ENCODE measurements at regions not wholly inside any gene's neighbourhood (a gene's known extent, or its start where the extent isn't known, plus 50 kb on each side); places are given as distances from the start of the nearest gene placed in this dataset.
"Not testable (repeated sequence)": the region's sequence is repeated elsewhere in the genome, so short reads cannot be mapped to it uniquely, and the experiment has no call there.

- TF ChIP-seq, protein P1, sequence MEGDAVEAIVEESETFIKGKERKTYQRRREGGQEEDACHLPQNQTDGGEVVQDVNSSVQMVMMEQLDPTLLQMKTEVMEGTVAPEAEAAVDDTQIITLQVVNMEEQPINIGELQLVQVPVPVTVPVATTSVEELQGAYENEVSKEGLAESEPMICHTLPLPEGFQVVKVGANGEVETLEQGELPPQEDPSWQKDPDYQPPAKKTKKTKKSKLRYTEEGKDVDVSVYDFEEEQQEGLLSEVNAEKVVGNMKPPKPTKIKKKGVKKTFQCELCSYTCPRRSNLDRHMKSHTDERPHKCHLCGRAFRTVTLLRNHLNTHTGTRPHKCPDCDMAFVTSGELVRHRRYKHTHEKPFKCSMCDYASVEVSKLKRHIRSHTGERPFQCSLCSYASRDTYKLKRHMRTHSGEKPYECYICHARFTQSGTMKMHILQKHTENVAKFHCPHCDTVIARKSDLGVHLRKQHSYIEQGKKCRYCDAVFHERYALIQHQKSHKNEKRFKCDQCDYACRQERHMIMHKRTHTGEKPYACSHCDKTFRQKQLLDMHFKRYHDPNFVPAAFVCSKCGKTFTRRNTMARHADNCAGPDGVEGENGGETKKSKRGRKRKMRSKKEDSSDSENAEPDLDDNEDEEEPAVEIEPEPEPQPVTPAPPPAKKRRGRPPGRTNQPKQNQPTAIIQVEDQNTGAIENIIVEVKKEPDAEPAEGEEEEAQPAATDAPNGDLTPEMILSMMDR (conservative IDR thresholded peaks at IDR 0.05): no peak
- DNase-seq (ENCODE audit: low read depth, low spot score): no peak
- H3K27ac Mint-ChIP-seq (ENCODE audit: unreplicated experiment): no peak overlapping the region
- no peak overlapping the region for H3K4me3 Mint-ChIP-seq
- H3K27me3 Mint-ChIP-seq (ENCODE audit: low read depth): no peaks in the 10 kb centered on the region
- H3K9me3 Mint-ChIP-seq: peaks cover 11% of the 10 kb centered on the region
- H3K4me1 Mint-ChIP-seq: no peaks in the 10 kb centered on the region
- H3K36me3 Mint-ChIP-seq (ENCODE audit: low read depth): no peaks in the 10 kb centered on the region
Observed at GRCh38 chr13:90591927-90592268, 755.6 kb upstream of the MIR17HG start.

DNA sequence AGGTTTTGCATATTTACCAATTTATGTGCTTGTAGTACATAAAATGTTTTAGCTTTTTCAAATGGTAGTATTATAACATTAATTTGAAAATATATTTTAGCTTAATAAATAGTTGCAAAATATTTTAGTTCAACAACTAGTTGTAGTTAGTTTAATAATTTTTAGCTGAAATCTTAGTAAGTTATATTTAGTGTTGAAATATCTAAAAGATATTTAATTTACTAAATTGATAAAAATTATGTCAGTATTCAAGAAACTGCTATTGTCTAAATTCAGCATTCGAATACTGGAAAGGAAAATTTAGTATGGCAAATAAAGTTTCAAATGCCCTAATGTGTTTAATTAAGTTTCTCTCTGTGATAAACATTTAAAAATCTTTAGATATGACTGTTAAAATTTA lies 754.5 kb upstream of the MIR17HG start:
- H3K27me3 Mint-ChIP-seq (ENCODE audit: low read depth): no peaks in the 10 kb centered on the region
- TF ChIP-seq, protein P1 (conservative IDR thresholded peaks at IDR 0.05): no peak
- no peak for DNase-seq (ENCODE audit: low read depth, low spot score)
- no peak overlapping the region for H3K4me3 Mint-ChIP-seq
- H3K4me1 Mint-ChIP-seq: no peaks in the 10 kb centered on the region
- H3K9me3 Mint-ChIP-seq: peaks cover 11% of the 10 kb centered on the region
- H3K36me3 Mint-ChIP-seq (ENCODE audit: low read depth): no peaks in the 10 kb centered on the region
- no peak overlapping the region for H3K27ac Mint-ChIP-seq (ENCODE audit: unreplicated experiment)

DNA sequence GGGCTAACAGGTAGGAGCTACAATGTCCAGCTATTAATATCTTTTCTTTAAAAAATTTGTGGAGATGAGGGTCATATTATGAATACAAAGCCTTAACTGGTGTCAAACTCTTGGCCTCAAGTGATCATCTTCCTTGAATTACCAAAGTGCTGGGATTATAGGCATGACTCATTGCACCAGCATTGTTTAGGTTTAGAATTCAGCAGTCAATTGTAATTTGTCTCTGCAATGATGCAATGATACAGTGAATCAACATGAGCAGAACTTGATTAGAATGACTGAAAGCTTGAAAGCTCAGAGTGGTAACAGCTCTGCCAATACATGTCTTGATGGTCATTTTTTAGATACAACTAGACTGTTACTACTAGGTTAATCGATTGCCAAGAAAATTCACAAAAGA lies 752.8 kb upstream of the MIR17HG start:
- Mint-ChIP-seq H3K4me3 (no peak overlapping the region), H3K36me3 (ENCODE audit: low read depth) (no peaks in the 10 kb centered on the region), H3K9me3 (peaks cover 14% of the 10 kb centered on the region), H3K4me1 (no peaks in the 10 kb centered on the region), H3K27me3 (ENCODE audit: low read depth) (no peaks in the 10 kb centered on the region), H3K27ac (ENCODE audit: unreplicated experiment) (no peak overlapping the region)
- no peak for DNase-seq (ENCODE audit: low read depth, low spot score)
- TF ChIP-seq, protein P1 (conservative IDR thresholded peaks at IDR 0.05): no peak

DNA sequence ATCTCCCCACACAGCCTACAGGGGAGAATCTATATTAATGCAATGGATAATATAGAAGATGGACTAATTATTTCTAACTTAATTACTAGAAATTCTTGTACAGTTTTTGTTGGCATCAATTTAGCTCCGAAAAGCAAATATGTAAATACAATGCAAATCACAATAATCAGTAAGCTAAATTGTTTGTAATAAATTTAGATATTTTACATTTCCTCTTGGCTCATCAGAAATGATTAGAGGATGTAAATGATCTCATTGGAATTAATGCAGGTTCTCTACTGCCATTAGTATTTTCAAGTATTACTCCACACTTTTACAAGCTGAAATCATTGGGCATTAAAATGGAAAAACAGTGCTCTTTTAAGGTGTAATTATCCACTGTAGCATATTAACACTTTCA lies 741.8 kb upstream of the MIR17HG start:
- Mint-ChIP-seq H3K27ac (ENCODE audit: unreplicated experiment) (no peak overlapping the region), H3K27me3 (ENCODE audit: low read depth) (no peaks in the 10 kb centered on the region), H3K4me1 (no peaks in the 10 kb centered on the region), H3K4me3 (no peak overlapping the region), H3K9me3 (no peaks in the 10 kb centered on the region), H3K36me3 (ENCODE audit: low read depth) (no peaks in the 10 kb centered on the region)
- no peak for DNase-seq (ENCODE audit: low read depth, low spot score)
- TF ChIP-seq, protein P1 (conservative IDR thresholded peaks at IDR 0.05): no peak

- H3K27me3 Mint-ChIP-seq (ENCODE audit: low read depth); DNase-seq (ENCODE audit: low read depth, low spot score); H3K4me1 Mint-ChIP-seq; H3K4me3 Mint-ChIP-seq; H3K36me3 Mint-ChIP-seq (ENCODE audit: low read depth); H3K27ac Mint-ChIP-seq (ENCODE audit: unreplicated experiment); H3K9me3 Mint-ChIP-seq: not testable (repeated sequence)
Observed at GRCh38 chr13:90606921-90607320, 740.6 kb upstream of the MIR17HG start.

DNA sequence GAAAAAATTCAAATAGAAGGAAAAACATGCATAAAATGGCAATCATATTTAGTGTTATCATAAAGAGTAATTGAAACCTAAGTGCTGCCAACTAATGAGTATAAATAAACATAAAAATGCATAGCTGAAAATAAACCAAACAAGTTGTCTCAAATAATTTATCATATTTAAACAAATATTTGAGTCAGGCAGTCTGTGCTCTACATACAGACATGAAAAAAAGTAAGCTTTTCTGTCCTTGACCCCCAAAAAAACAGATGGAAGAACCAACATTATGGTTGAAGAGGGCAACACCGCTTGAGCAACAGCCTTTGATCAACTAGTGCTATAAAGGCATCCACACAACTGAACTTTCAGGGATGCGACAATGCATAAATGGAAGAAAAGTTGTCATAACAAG lies 735.1 kb upstream of the MIR17HG start:
- Mint-ChIP-seq H3K36me3 (ENCODE audit: low read depth) (peaks cover 3% of the 10 kb centered on the region), H3K27me3 (ENCODE audit: low read depth) (no peaks in the 10 kb centered on the region), H3K4me1 (no peaks in the 10 kb centered on the region), H3K9me3 (no peaks in the 10 kb centered on the region), H3K4me3 (no peak overlapping the region), H3K27ac (ENCODE audit: unreplicated experiment) (no peak overlapping the region)
- no peak for DNase-seq (ENCODE audit: low read depth, low spot score)
- TF ChIP-seq, protein P1 (conservative IDR thresholded peaks at IDR 0.05): no peak
